Adrenal gland (tissue), 5 donors: ENCODE measurements at regions not wholly inside any gene's neighbourhood (a gene's known extent, or its start where the extent isn't known, plus 50 kb on each side); places are given as distances from the start of the nearest gene placed in this dataset.

Source experiments
- POLR2A ChIP-seq, 2 donors: fragments of 450-650 bp; IDR thresholded peaks; one replicate each; pipeline ENCODE4 v1.6.1; 2017; ENCODE audit warnings: antibody characterized with exemption in 2 of 2, mild to moderate bottlenecking in 2 of 2, moderate library complexity in 1 of 2
- TF ChIP-seq, protein P1 (sequence below), 6 experiments: fragments of 450-650 bp in 4 of 6; fragments of 200-600 bp in 2 of 6; sonication (generic) in 1 of 6; IDR thresholded peaks; 1 replicate in 5 of 6; 2 replicates in 1 of 6; pipeline versions ENCODE4 v1.5.1 to v1.8.0; 2016 to 2021; ENCODE audit warnings: antibody characterized with exemption in 6 of 6, mild to moderate bottlenecking in 2 of 6, moderate library complexity in 1 of 6
- donor health status: DM: no; HTN: no; CAD: no.

GRCh38 chr5:36365896-36366295 is 64.2 kb upstream of the RANBP3L start:
- TF ChIP-seq, protein P1, sequence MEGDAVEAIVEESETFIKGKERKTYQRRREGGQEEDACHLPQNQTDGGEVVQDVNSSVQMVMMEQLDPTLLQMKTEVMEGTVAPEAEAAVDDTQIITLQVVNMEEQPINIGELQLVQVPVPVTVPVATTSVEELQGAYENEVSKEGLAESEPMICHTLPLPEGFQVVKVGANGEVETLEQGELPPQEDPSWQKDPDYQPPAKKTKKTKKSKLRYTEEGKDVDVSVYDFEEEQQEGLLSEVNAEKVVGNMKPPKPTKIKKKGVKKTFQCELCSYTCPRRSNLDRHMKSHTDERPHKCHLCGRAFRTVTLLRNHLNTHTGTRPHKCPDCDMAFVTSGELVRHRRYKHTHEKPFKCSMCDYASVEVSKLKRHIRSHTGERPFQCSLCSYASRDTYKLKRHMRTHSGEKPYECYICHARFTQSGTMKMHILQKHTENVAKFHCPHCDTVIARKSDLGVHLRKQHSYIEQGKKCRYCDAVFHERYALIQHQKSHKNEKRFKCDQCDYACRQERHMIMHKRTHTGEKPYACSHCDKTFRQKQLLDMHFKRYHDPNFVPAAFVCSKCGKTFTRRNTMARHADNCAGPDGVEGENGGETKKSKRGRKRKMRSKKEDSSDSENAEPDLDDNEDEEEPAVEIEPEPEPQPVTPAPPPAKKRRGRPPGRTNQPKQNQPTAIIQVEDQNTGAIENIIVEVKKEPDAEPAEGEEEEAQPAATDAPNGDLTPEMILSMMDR (IDR thresholded peaks at IDR 0.05): no peak
- TF ChIP-seq POLR2A (IDR thresholded peaks at IDR 0.05): no peak
